Esophagus muscularis mucosa (tissue), 4 donors: ENCODE measurements at regions not wholly inside any gene's neighbourhood (a gene's known extent, or its start where the extent isn't known, plus 50 kb on each side); places are given as distances from the start of the nearest gene placed in this dataset.

Experiments
- DNase-seq: peaks from one replicate; pipeline ENCODE4 v3.0.0-alpha.2; 2017; ENCODE audit errors: extremely low spot score
- H3K27ac ChIP-seq, 4 donors: fragments of 200-600 bp; sonication (generic); replicated peaks in 1 of 4; 1 replicate in 3 of 4; 2 replicates in 1 of 4; pipeline ENCODE4 v1.5.1; 2016 to 2019; ENCODE audit warnings: mild to moderate bottlenecking in 1 of 4
- H3K27me3 ChIP-seq, 4 donors: fragments of 200-600 bp; sonication (generic); one replicate each; pipeline versions ENCODE4 v1.5.1 to v1.6.0; 2016 to 2019
- H3K36me3 ChIP-seq, 4 donors: fragments of 200-600 bp; sonication (generic); one replicate each; pipeline ENCODE4 v1.5.1; 2016 to 2019
- H3K4me1 ChIP-seq, 4 donors: fragments of 200-600 bp; sonication (generic); one replicate each; pipeline ENCODE4 v1.5.1; 2016 to 2019
- H3K4me3 ChIP-seq, 4 donors: fragments of 200-600 bp; sonication (generic); 1 replicate in 2 of 4; 2 replicates in 2 of 4; pipeline ENCODE4 v1.5.1; 2016 to 2019; ENCODE audit warnings: mild to moderate bottlenecking in 4 of 4, moderate library complexity in 1 of 4
- H3K9me3 ChIP-seq, 4 donors: fragments of 200-600 bp; sonication (generic); 1 replicate in 3 of 4; 2 replicates in 1 of 4; pipeline ENCODE4 v1.5.1; 2016 to 2019
- EP300 ChIP-seq: sonication (generic); formaldehyde crosslinking; IDR thresholded peaks from one replicate; pipeline ENCODE4 v1.6.1; 2017; ENCODE audit warnings: antibody characterized with exemption
- POLR2A ChIP-seq: fragments of 450-650 bp; IDR thresholded peaks from one replicate; pipeline ENCODE4 v1.6.1; 2017; ENCODE audit warnings: antibody characterized with exemption, moderate library complexity, mild to moderate bottlenecking, low read depth
- POLR2AphosphoS5 ChIP-seq, 2 donors: sonication (generic); formaldehyde crosslinking; IDR thresholded peaks; one replicate each; pipeline ENCODE4 v1.6.1; 2017; ENCODE audit warnings: antibody characterized with exemption in 2 of 2
- WGBS: methylation state at CpG from one replicate; pipeline ENCODE4 v1.1.5; 2018; 5-methylcytosine and 5-hydroxymethylcytosine counted together
- intact Hi-C: fragments of 100-400 bp; cut with DNase I; formaldehyde crosslinking; loops from one replicate; pipeline ENCODE4 v1.15.1; 2023
- TF ChIP-seq, protein P1 (sequence below), 3 experiments: fragments of 200-600 bp in 2 of 3; fragments of 450-650 bp in 1 of 3; sonication (generic) in 2 of 3; IDR thresholded peaks; one replicate each; pipeline ENCODE4 v1.5.1; 2017 to 2019; ENCODE audit warnings: antibody characterized with exemption in 3 of 3, mild to moderate bottlenecking in 2 of 3, moderate library complexity in 1 of 3

DNA sequence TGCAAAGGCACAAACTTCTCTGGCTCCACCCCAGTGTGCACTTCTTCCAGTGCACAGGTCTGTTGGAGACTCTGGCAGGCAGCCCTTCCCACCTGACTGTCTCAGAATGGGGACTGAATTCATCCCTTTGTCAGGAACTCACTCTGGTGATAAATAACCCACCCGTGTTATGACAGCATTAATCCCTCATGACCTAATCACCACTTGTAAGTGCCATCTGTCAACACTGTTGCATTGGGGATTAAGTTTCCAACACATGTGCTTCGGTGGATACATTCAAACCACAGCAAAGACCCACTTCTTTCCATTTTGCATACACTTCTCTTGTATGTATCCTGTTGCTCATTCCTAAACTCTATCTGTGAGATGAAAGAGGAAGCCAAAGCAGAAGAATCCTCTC, 1002.9 kb upstream of the IGFBP7 start:
- Histone ChIP-seq H3K4me1 (no peaks in the 10 kb centered on the region), H3K27ac (no peak overlapping the region), H3K27me3 (no peaks in the 10 kb centered on the region), H3K4me3 (no peak overlapping the region), H3K36me3 (no peaks in the 10 kb centered on the region), H3K9me3 (no peaks in the 10 kb centered on the region)
- 59% methylated on average over 2 of the region's 2 CpGs for WGBS
- intact Hi-C loops = no loop called here
- no peak for DNase-seq
- TF ChIP-seq POLR2AphosphoS5 (IDR thresholded peaks at IDR 0.05) = no peak
- TF ChIP-seq POLR2A = no peak
- TF ChIP-seq, protein P1, sequence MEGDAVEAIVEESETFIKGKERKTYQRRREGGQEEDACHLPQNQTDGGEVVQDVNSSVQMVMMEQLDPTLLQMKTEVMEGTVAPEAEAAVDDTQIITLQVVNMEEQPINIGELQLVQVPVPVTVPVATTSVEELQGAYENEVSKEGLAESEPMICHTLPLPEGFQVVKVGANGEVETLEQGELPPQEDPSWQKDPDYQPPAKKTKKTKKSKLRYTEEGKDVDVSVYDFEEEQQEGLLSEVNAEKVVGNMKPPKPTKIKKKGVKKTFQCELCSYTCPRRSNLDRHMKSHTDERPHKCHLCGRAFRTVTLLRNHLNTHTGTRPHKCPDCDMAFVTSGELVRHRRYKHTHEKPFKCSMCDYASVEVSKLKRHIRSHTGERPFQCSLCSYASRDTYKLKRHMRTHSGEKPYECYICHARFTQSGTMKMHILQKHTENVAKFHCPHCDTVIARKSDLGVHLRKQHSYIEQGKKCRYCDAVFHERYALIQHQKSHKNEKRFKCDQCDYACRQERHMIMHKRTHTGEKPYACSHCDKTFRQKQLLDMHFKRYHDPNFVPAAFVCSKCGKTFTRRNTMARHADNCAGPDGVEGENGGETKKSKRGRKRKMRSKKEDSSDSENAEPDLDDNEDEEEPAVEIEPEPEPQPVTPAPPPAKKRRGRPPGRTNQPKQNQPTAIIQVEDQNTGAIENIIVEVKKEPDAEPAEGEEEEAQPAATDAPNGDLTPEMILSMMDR (IDR thresholded peaks at IDR 0.05) = no peak
- no peak for TF ChIP-seq EP300

DNA sequence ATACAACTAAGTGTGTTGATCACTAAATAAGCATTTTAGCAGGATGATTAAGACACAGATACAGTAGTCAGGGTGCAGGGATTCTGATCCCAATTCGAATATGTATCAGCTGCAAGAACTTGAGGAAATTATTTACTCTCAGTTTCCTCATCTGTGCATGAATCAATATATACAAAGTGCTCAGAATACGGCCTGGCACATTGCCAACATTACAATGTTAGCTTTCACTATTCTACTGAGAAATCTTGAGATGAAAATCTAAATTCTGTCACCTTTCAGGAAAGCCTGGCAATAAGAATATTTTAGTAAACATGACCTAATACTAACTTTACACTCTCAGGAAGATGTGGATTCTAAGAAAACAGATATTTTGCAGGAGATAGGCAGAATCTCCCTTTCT, 1001.6 kb upstream of the IGFBP7 start:
- no peaks in the 10 kb centered on the region for H3K4me1 ChIP-seq
- WGBS = 61% methylated on average over 2 of the region's 2 CpGs
- DNase-seq = no peak
- no peak for TF ChIP-seq EP300
- no peak for TF ChIP-seq POLR2AphosphoS5 (IDR thresholded peaks at IDR 0.05)
- TF ChIP-seq, protein P1 (IDR thresholded peaks at IDR 0.05) = no peak
- TF ChIP-seq POLR2A = no peak
- no peaks in the 10 kb centered on the region for H3K27me3 ChIP-seq
- no peaks in the 10 kb centered on the region for H3K9me3 ChIP-seq
- H3K4me3 ChIP-seq = no peak overlapping the region
- intact Hi-C loops = no loop called here
- H3K27ac ChIP-seq = no peak overlapping the region
- H3K36me3 ChIP-seq = no peaks in the 10 kb centered on the region

DNA sequence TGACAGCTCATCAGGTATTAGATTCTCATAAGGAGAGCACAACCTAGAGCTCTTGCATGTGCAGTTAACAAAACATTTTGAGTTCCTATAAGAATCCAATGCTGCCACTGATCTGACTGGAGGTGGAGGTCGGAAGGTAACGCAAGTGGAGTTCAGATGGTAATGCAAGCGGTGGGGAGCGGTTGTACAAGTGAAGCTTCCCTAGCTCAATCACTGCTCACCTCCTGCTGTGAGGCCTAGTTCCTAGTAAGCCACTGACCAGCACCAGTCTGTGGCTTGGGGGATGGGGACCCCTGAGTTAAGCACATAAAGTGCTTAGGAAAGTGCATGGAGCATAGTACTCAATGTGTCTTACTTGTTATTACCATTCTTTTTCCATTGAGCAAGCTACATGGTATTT, 983.2 kb upstream of the IGFBP7 start:
- no peak overlapping the region for H3K27ac ChIP-seq
- intact Hi-C loops = no loop called here
- H3K4me3 ChIP-seq = no peak overlapping the region
- peaks cover 0 to 18% (median 8%) of the 10 kb centered on the region in 4 donors for H3K4me1 ChIP-seq
- H3K27me3 ChIP-seq = no peaks in the 10 kb centered on the region
- 100% methylated on average over 4 of the region's 4 CpGs for WGBS
- no peaks in the 10 kb centered on the region for H3K36me3 ChIP-seq
- DNase-seq = no peak
- H3K9me3 ChIP-seq = no peaks in the 10 kb centered on the region
- TF ChIP-seq EP300 (no peak), POLR2A (no peak), POLR2AphosphoS5 (IDR thresholded peaks at IDR 0.05) (no peak)
- TF ChIP-seq, protein P1 (IDR thresholded peaks at IDR 0.05) = no peak

DNA sequence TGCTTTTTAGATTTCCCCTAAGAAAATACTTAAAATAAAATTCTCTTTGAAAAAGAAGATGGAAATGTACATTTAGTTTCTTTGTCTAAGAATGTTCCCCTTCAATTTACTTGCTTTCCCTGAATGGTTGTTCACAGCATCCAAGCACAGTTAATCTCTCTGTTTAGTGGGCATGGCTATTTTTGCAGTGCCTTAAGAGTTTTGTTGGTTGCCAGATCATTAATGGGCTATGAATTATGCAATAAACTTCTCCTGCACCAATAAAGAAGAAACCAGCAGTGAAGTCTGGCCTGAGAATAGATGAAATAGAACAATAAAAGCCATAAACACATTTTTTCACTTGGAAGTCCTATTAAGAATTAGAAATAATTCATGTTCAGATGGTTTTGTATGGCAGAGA, 980.4 kb upstream of the IGFBP7 start:
- Histone ChIP-seq H3K4me1 (peaks cover 0 to 18% (median 8%) of the 10 kb centered on the region in 4 donors), H3K27ac (no peak overlapping the region), H3K9me3 (no peaks in the 10 kb centered on the region), H3K27me3 (no peaks in the 10 kb centered on the region), H3K36me3 (no peaks in the 10 kb centered on the region), H3K4me3 (no peak overlapping the region)
- intact Hi-C loops = no loop called here
- DNase-seq = no peak
- TF ChIP-seq POLR2A (no peak), EP300 (no peak), POLR2AphosphoS5 (IDR thresholded peaks at IDR 0.05) (no peak)
- TF ChIP-seq, protein P1 (IDR thresholded peaks at IDR 0.05) = no peak

DNA sequence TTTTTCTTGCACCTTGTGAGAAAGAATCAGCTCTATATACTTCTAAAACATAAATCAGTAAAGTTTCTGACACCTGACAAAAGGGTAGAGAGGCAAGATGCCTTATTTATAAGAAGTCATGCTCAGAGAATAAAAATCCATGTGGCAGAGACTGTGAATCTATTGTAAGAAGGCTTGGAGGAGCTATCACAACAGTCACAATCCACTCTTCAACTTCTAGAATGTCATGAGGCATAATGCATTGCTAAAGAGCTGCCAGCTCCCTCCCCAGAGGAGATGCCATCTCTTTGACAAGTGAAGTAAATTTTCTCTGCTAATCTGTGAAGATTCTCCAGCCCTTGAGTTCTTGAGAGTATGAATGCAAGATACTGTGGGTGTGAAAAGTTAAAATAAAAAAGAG, 971.2 kb upstream of the IGFBP7 start:
- H3K27ac ChIP-seq = no peak overlapping the region
- H3K36me3 ChIP-seq = no peaks in the 10 kb centered on the region
- no peak for DNase-seq
- TF ChIP-seq, protein P1 (IDR thresholded peaks at IDR 0.05) = no peak
- TF ChIP-seq POLR2A = no peak
- TF ChIP-seq EP300 = no peak
- TF ChIP-seq POLR2AphosphoS5 (IDR thresholded peaks at IDR 0.05) = no peak
- H3K27me3 ChIP-seq = no peaks in the 10 kb centered on the region
- H3K4me3 ChIP-seq = no peak overlapping the region
- H3K9me3 ChIP-seq = no peaks in the 10 kb centered on the region
- intact Hi-C loops = no loop called here
- H3K4me1 ChIP-seq = no peaks in the 10 kb centered on the region
